Glutamatergic neuron (in vitro differentiated cells): ENCODE measurements at regions not wholly inside any gene's neighbourhood (a gene's known extent, or its start where the extent isn't known, plus 50 kb on each side); places are given as distances from the start of the nearest gene placed in this dataset.

Source experiments
- DNase-seq: peaks from one replicate; pipeline ENCODE4 v3.0.0; 2022
- H3K27ac Mint-ChIP-seq: one replicate; pipeline ENCODE4 v1.8.0; 2020; ENCODE audit warnings: mild to moderate bottlenecking, mixed read lengths, inconsistent platforms; ENCODE audit not compliant: unreplicated experiment
- H3K27me3 Mint-ChIP-seq: one replicate; pipeline ENCODE4 v1.8.0; 2020; ENCODE audit warnings: mild to moderate bottlenecking, moderate library complexity, mixed read lengths, inconsistent platforms; ENCODE audit not compliant: unreplicated experiment
- H3K36me3 Mint-ChIP-seq: one replicate; pipeline ENCODE4 v1.8.0; 2020; ENCODE audit warnings: mild to moderate bottlenecking, mixed read lengths, inconsistent platforms; ENCODE audit not compliant: unreplicated experiment
- H3K4me1 Mint-ChIP-seq: one replicate; pipeline ENCODE4 v1.8.0; 2020; ENCODE audit warnings: mild to moderate bottlenecking, low read depth, mixed read lengths, inconsistent platforms; ENCODE audit not compliant: unreplicated experiment
- H3K4me3 Mint-ChIP-seq: one replicate; pipeline ENCODE4 v1.8.0; 2020; ENCODE audit warnings: mild to moderate bottlenecking, mixed read lengths, inconsistent platforms; ENCODE audit not compliant: unreplicated experiment
- H3K9me3 Mint-ChIP-seq: one replicate; pipeline ENCODE4 v1.8.0; 2020; ENCODE audit warnings: mild to moderate bottlenecking, moderate library complexity, mixed read lengths, inconsistent platforms; ENCODE audit not compliant: unreplicated experiment
- CTCF ChIP-seq: fragments of 200-600 bp; sonication (generic); IDR thresholded peaks from one replicate; pipeline ENCODE4 v1.5.0; 2021; ENCODE audit not compliant: partially characterized antibody, unreplicated experiment

GRCh38 chr12:69019910-69020309 lies 86.9 kb upstream of the CPM start:
- Mint-ChIP-seq H3K4me3 (no peak overlapping the region), H3K9me3 (no peaks in the 10 kb centered on the region), H3K27ac (no peak overlapping the region), H3K36me3 (no peaks in the 10 kb centered on the region), H3K4me1 (no peaks in the 10 kb centered on the region), H3K27me3 (no peaks in the 10 kb centered on the region)
- TF ChIP-seq CTCF = no peak
- DNase-seq = no peak

GRCh38 chr12:69022674-69023073 lies 89.7 kb upstream of the CPM start:
- Mint-ChIP-seq H3K27me3 (no peaks in the 10 kb centered on the region), H3K27ac (no peak overlapping the region), H3K4me3 (no peak overlapping the region), H3K9me3 (no peaks in the 10 kb centered on the region), H3K36me3 (no peaks in the 10 kb centered on the region), H3K4me1 (no peaks in the 10 kb centered on the region)
- no peak for DNase-seq
- TF ChIP-seq CTCF = no peak

GRCh38 chr12:69023840-69024239 lies 90.9 kb upstream of the CPM start:
- H3K36me3 Mint-ChIP-seq = no peaks in the 10 kb centered on the region
- no peak for TF ChIP-seq CTCF
- DNase-seq = no peak
- H3K4me3 Mint-ChIP-seq = no peak overlapping the region
- H3K9me3 Mint-ChIP-seq = no peaks in the 10 kb centered on the region
- H3K4me1 Mint-ChIP-seq = no peaks in the 10 kb centered on the region
- H3K27me3 Mint-ChIP-seq = no peaks in the 10 kb centered on the region
- no peak overlapping the region for H3K27ac Mint-ChIP-seq

GRCh38 chr12:69024413-69024812 lies 91.4 kb upstream of the CPM start:
- DNase-seq = no peak
- H3K36me3 Mint-ChIP-seq = no peaks in the 10 kb centered on the region
- H3K27ac Mint-ChIP-seq = no peak overlapping the region
- H3K27me3 Mint-ChIP-seq = no peaks in the 10 kb centered on the region
- no peaks in the 10 kb centered on the region for H3K4me1 Mint-ChIP-seq
- TF ChIP-seq CTCF = no peak
- no peak overlapping the region for H3K4me3 Mint-ChIP-seq
- no peaks in the 10 kb centered on the region for H3K9me3 Mint-ChIP-seq

GRCh38 chr12:69024907-69025306 lies 91.9 kb upstream of the CPM start:
- TF ChIP-seq CTCF = no peak
- Mint-ChIP-seq H3K9me3 (no peaks in the 10 kb centered on the region), H3K27ac (no peak overlapping the region), H3K27me3 (no peaks in the 10 kb centered on the region), H3K4me3 (no peak overlapping the region), H3K4me1 (no peaks in the 10 kb centered on the region), H3K36me3 (no peaks in the 10 kb centered on the region)
- DNase-seq = no peak
